Epithelial cell of esophagus (primary cell): ENCODE measurements at regions not wholly inside any gene's neighbourhood (a gene's known extent, or its start where the extent isn't known, plus 50 kb on each side); places are given as distances from the start of the nearest gene placed in this dataset.

Experiments used
- DNase-seq: peaks from one replicate; pipeline ENCODE4 v3.0.0; 2010; ENCODE audit warnings: low read depth
- H3K4me3 ChIP-seq: 2 replicates; pipeline ENCODE4 v1.5.1; 2011; ENCODE audit warnings: mild to moderate bottlenecking, low read length, control low read depth
- TF ChIP-seq, protein P1 (sequence below): IDR thresholded peaks from 2 replicates; pipeline ENCODE4 v1.5.1; 2011; ENCODE audit warnings: low read depth, mild to moderate bottlenecking, low read length, control low read depth, inconsistent platforms; ENCODE audit not compliant: insufficient read depth; ENCODE audit errors: missing control alignments

DNA sequence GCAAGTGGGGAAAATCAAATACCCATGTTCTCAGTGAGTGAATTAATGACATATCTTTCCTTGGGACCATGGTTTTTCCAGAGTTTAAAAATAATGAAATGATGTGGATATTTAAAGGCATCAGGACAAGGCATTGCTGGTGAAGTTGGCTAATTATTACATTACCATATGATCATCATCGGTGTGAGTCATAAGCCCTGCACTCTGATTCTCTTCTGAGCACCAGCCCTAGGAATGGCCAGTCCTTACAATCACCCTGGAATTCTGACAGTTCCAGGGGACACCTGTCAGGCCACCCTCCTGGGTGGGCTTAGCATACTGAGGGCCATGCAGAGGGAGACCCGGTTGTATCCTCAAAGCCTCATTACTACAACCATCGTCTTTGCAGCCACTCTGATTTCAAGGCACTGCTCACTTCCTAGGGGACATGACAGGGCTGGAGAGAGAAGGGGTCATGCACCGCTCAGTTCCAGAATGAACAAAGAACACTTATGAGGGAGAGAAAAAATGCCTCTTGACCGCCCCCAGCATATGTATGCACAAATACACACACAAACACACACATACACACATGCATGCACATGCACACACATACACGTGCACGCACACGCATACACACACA, 365.0 kb downstream of the MIAT start:
- H3K4me3 ChIP-seq, result no peak overlapping the region
- TF ChIP-seq, protein P1, sequence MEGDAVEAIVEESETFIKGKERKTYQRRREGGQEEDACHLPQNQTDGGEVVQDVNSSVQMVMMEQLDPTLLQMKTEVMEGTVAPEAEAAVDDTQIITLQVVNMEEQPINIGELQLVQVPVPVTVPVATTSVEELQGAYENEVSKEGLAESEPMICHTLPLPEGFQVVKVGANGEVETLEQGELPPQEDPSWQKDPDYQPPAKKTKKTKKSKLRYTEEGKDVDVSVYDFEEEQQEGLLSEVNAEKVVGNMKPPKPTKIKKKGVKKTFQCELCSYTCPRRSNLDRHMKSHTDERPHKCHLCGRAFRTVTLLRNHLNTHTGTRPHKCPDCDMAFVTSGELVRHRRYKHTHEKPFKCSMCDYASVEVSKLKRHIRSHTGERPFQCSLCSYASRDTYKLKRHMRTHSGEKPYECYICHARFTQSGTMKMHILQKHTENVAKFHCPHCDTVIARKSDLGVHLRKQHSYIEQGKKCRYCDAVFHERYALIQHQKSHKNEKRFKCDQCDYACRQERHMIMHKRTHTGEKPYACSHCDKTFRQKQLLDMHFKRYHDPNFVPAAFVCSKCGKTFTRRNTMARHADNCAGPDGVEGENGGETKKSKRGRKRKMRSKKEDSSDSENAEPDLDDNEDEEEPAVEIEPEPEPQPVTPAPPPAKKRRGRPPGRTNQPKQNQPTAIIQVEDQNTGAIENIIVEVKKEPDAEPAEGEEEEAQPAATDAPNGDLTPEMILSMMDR, result no peak
- DNase-seq, result peak; percentile 26

DNA sequence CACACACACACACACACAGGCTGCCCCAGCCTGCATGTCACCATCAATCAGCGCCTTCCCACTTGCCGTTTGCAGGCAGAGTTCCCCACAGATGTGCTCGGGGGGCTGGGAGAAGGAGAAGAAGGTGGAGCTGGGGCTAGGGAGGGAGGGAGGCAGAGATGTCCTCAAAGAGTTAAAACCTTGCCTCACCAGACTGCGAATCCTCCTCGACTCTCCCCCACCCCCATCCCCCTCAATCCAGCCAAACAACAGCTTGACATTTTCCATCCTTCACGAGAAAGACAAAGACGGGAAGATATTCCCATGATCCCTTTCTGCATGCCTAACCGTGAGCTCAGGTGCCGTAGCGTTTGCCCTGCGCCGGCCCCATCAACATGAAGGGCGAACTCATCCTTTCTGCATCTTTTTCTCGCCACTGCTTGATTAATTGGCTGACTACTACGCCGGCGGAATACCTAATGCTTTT, 365.5 kb downstream of the MIAT start:
- no peak for DNase-seq
- H3K4me3 ChIP-seq, result no peak overlapping the region
- TF ChIP-seq, protein P1, result no peak

DNA sequence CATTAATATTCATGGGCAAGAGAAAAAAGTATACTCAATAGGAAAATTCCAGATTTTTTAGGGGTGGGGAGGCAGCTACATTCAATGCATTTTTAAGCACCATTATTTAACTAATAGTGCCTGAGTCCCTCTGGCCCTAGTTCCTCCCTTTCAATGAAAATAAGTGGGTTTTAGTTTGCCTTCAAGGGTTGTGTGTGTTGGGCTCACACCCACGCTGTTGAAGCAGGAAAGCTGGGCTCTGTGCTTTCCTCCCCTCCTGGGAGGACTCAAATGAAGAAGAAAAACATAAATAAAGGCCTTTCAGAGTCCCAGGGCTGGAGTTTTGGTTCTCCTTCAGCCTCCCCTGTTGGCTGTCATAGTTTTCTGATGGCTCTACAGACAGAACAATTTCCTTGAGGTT, 366.2 kb downstream of the MIAT start:
- H3K4me3 ChIP-seq, result no peak overlapping the region
- DNase-seq, result no peak
- TF ChIP-seq, protein P1, result no peak

DNA sequence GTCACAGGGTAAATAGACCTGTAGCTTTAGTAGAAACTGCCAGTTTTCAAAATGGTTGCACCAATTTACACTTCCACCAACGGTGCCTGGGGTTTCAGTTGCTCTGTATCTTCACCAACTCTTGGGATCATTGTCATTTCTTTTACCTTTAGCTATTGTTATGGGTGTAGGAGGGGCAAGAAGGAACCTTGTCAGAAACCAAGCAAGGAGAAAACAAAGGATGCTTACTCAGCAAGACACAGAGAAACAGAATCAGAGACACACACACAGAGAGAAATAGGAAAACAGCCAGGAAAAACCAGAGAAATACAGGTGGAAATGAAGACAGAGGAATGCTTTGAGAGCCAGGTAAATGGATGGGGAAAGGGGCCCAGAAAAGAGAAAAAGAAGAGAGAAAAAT, 367.6 kb downstream of the MIAT start:
- no peak for DNase-seq
- no peak overlapping the region for H3K4me3 ChIP-seq
- TF ChIP-seq, protein P1, result no peak

DNA sequence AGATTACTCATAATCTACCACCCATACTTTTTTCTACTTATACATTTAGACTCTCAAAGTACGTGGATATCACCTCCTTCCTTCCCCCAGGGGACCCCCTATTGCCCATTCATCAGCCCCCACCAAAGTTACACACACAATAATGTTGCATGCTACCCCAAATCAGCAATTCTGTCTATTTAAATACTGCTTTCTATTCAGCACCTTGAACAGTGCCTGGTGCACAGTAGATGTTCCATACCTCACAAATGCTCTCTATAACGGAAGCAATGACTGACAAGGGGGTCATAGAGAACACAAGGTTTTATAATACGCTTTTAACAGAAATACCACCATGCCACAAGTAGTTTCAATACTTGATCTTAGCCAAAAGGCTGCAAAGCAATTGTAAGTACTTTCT, 370.7 kb downstream of the MIAT start:
- DNase-seq, result no peak
- no peak overlapping the region for H3K4me3 ChIP-seq
- TF ChIP-seq, protein P1, result no peak

DNA sequence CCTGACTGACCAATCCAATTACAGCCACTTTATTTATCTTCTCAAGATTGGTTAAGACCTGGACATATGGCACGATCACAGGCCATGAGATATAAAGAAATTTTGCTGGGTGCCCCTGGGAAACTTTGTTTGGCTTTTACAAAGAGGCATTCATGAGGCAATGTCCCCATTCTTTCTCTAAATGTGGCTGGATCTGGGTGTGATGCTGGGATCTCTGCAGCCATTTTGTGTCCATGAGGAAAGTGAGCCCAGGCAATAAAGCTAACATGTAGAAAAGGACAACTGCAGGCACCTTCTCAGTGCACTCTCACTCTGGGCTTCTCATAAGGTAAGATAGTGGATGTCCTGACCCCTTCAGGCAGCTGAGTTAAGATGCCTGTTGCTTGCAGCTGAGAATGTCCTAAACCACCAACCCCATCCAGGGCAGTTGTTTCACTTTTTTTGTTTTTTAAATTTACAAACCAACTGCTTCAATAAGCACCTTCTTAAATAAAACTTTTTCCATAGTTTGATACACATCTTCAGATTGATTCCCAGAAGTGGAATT, 372.3 kb downstream of the MIAT start:
- H3K4me3 ChIP-seq, result no peak overlapping the region
- DNase-seq, result no peak
- TF ChIP-seq, protein P1, result no peak

DNA sequence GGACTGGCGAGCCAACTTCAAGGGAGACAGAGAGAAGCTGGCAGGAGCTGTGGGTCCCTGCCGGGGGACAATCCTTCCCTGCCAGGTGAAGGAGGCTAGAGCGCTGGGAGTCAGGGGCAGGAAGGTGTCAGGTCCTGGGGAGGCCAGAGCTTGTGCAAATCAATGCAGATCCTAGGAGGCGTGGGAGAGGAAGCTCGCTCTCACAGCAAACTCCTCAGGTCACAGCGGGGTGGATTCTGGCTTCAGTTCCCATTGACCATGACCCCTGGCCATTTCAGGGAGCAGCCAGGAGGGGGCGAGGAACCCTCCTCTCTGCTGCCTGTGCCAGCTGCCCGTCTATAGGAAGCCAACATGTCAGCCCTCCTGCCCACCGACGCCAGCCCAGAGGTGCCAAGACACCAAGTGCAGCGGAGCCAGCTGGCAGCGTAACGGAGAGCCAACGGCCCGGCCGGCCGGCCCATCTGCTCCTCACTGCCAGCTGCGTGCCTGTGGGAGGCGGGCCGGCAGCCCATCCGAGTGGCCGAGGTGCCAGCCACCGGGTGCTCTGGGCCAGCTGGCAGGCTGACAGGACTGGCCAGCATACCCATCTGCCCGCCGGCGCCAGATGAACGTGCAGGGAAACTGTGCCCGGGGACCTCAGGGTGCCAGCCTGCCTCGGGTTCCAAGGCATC, 374.8 kb downstream of the MIAT start:
- no peak for DNase-seq
- TF ChIP-seq, protein P1, result no peak
- no peak overlapping the region for H3K4me3 ChIP-seq
